GM12878 (cell line): ENCODE measurements at regions not wholly inside any gene's neighbourhood (a gene's known extent, or its start where the extent isn't known, plus 50 kb on each side); places are given as distances from the start of the nearest gene placed in this dataset.

Source experiments
- ATAC-seq: fragments of 200-7000 bp; cut with Tn5 transposase; 3 replicates; pipeline ENCODE4 v1.9.1; 2020; ENCODE audit warnings: mild to moderate bottlenecking, moderate library complexity
- BruUV-seq: library from RNA; stranded (reverse); fragments of 400-500 nt; replicated peaks from 2 replicates; lab custom pipeline; 2021; lab: Mats Ljungman, UMichigan
- CTCF ChIA-PET: fragments of 300-600 bp; sonication (Branson Sonifier 250); formaldehyde crosslinking; extraction: SDS; loops from one replicate; lab custom pipeline; 2021; ENCODE audit warnings: inconsistent platforms; lab: Yijun Ruan, JAX
- POLR2A ChIA-PET: fragments of 350-600 bp; formaldehyde crosslinking; extraction: SDS; loops from one replicate; lab custom pipeline; 2021; ENCODE audit warnings: inconsistent platforms; lab: Charles Lee
- RAD21 ChIA-PET: fragments of 300-600 bp; sonication (Branson Sonifier 250); formaldehyde crosslinking; loops from one replicate; lab custom pipeline; 2023; ENCODE audit warnings: antibody characterized with exemption; ENCODE audit not compliant: unreplicated experiment; lab: Charles Lee
- SMC1A ChIA-PET: fragments of 300-600 bp; sonication (Branson Sonifier 250); formaldehyde crosslinking; loops from one replicate; lab custom pipeline; 2023; ENCODE audit not compliant: unreplicated experiment, uncharacterized antibody; lab: Charles Lee
- DNase-seq: peaks from one replicate; pipeline ENCODE4 v3.0.0-alpha.2; 2011; ENCODE audit warnings: low read depth, low spot score
- FAIRE-seq: peaks from 3 replicates; lab custom pipeline; 2011; peaks lifted over from hg19 to GRCh38; lab: Jason Lieb, UNC
- H2AFZ ChIP-seq: 2 replicates; pipeline ENCODE4 v1.6.0; 2011; ENCODE audit warnings: low read depth, low read length, control low read depth; ENCODE audit not compliant: control insufficient read depth
- H3K27ac ChIP-seq: 2 replicates; pipeline ENCODE4 v1.5.1; 2011; ENCODE audit warnings: control low read depth; ENCODE audit not compliant: control insufficient read depth, insufficient read depth
- H3K27me3 ChIP-seq, 2 experiments: replicated peaks in 1 of 2; 2 replicates each; pipeline versions ENCODE4 v1.6.0 to v1.6.1; 2011; ENCODE audit warnings: low read length in 1 of 2; ENCODE audit not compliant: control insufficient read depth in 2 of 2, insufficient read depth in 2 of 2
- H3K36me3 ChIP-seq, 2 experiments: 2 replicates each; pipeline ENCODE4 v1.5.1; 2011; ENCODE audit warnings: low read length in 1 of 2; ENCODE audit not compliant: control insufficient read depth in 2 of 2, insufficient read depth in 2 of 2
- H3K4me1 ChIP-seq: 2 replicates; pipeline ENCODE4 v1.6.1; 2011; ENCODE audit warnings: mild to moderate bottlenecking, low read length, moderate library complexity, mixed read lengths; ENCODE audit not compliant: control insufficient read depth, insufficient read depth
- H3K4me2 ChIP-seq: 2 replicates; pipeline ENCODE4 v1.6.0; 2011; ENCODE audit warnings: control low read depth; ENCODE audit not compliant: control insufficient read depth, insufficient read depth
- H3K4me3 ChIP-seq: fragments of 200-600 bp; sonication (generic); 2 replicates; pipeline ENCODE4 v1.5.1; 2016
- H3K79me2 ChIP-seq: 2 replicates; pipeline ENCODE4 v1.6.0; 2011; ENCODE audit warnings: low read length; ENCODE audit not compliant: control insufficient read depth, insufficient read depth
- H3K9ac ChIP-seq: 2 replicates; pipeline ENCODE4 v1.8.0; 2011; ENCODE audit warnings: low read length, control low read depth, mixed read lengths; ENCODE audit not compliant: control insufficient read depth, insufficient read depth
- H3K9me3 ChIP-seq: replicated peaks from 3 replicates; pipeline ENCODE4 v1.5.1; 2011; ENCODE audit warnings: mild to moderate bottlenecking, low read length; ENCODE audit not compliant: control insufficient read depth, insufficient read depth
- H4K20me1 ChIP-seq: 2 replicates; pipeline ENCODE4 v1.6.0; 2011; ENCODE audit not compliant: control insufficient read depth, insufficient read depth
- CREM ChIP-seq: IDR thresholded peaks from 2 replicates; pipeline ENCODE4 v1.6.1; 2014; ENCODE audit warnings: antibody characterized with exemption, low read depth
- HDAC6 ChIP-seq: fragments of 200-600 bp; sonication (generic); IDR thresholded peaks from one replicate; pipeline ENCODE4 v1.8.0; 2017; ENCODE audit warnings: antibody characterized with exemption; ENCODE audit not compliant: unreplicated experiment
- IRF4 ChIP-seq: IDR thresholded peaks from 2 replicates; pipeline ENCODE4 v1.6.1; 2011; ENCODE audit warnings: low read depth, low read length
- RELA ChIP-seq: fragments of 450-650 bp; IDR thresholded peaks from 2 replicates; pipeline ENCODE4 v1.8.0; 2014; ENCODE audit warnings: borderline replicate concordance; ENCODE audit not compliant: partially characterized antibody
- WGBS: methylation state at CpG from one replicate; pipeline ENCODE4 v1.1.6; 2016; ENCODE audit warnings: low lambda C conversion rate; ENCODE audit not compliant: insufficient replicate concordance, insufficient coverage; ENCODE audit errors: missing lambda C conversion rate; 5-methylcytosine and 5-hydroxymethylcytosine counted together
- in situ Hi-C: fragments of 300-500 bp; cut with MboI; formaldehyde crosslinking; loops from 9 replicates; pipeline ENCODE4 v1.14.3; 2018; ENCODE audit warnings: mixed read lengths
- intact Hi-C: fragments of 100-400 bp; cut with micrococcal nuclease; formaldehyde crosslinking; loops from one replicate; pipeline ENCODE4 v1.14.2; 2022; ENCODE audit not compliant: unreplicated experiment
- TF ChIP-seq, protein P1 (sequence below): IDR thresholded peaks from 2 replicates; pipeline ENCODE4 v1.6.1; 2012; ENCODE audit warnings: low read depth, low read length, improper control_type of control experiment

DNA sequence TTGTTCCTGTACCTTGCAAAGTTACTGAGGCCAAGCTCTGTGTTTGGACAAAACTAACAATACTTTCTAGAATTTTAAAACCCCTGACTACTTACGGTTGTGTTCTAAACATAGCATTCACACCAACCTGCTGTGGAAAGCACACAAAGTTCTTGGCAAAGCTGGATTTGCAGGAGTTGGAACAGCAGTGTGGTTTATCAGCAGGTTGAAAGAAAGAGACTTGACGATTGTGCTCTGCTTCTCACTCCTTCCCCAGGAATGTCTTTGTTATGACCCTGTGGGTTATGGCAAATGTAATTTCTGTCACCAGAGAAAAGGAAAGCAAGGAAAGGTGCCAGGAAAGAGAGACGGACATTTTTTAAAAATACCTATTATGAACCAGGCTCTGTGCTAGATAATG, 165.5 kb upstream of the TGFBR2 start (continued):
- TF ChIP-seq CREM, result no peak

DNA sequence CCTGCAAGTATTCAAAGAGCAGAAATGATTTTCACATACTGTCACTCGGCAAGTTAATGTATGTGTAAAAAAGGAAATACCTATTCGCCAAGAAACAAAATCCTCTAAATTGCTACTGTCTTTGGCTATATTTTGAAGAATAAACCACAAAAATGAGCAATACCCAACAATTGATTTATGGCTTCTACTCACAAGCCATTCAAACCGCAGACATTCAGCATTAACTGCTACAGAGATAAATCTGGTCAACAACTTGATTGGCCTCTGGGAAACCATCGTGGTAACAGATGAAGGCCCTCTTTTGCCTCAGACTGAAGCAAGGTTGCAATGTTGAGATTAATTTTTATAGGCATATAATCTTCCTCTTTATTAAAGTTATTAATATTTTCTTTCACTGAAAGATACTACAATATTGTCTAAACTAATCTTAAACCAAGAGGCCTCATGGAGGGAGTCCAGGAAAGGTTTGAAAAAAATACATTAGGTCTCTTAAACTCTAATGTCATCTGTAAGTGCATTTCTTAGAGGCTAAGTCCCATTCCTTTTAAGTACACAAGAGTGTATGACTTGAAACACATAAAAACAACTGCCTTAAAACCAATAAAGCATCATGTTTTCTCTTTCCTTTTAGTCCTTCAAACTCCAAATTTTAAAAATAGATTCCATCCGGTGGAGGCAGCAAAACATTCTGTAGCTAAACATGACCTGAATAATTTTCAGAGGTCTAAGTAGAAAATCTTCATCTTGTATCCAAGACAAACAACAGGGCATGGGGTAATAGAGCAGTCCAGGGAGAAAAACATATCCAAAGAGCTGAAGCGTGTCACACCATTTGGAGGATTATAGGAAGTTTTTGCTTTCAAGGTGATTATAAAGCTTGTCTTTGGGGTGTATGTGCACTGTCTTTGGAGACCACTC, 162.4 kb upstream of the TGFBR2 start:
- ChIA-PET SMC1A (interaction anchor here (0.5 kb wide), 1 partner anchor 103 kb away, joined by 3 read pairs; no protein-coding TSS in a partner anchor), CTCF (no interaction called here), POLR2A (no interaction called here), RAD21 (interaction anchor here (1.0 kb wide), 1 partner anchor 249 kb away, joined by 3 read pairs; no protein-coding TSS in a partner anchor)
- intact Hi-C loops, result loop anchor here (10.0 kb wide), 1 partner anchor 251 kb away; no protein-coding TSS in a partner anchor
- in situ Hi-C loops, result no loop called here
- H2AFZ ChIP-seq, result no peak overlapping the region
- BruUV-seq, result no TSS peak
- no peaks in the 10 kb centered on the region for H3K27me3 ChIP-seq
- H3K9ac ChIP-seq, result no peak overlapping the region
- ATAC-seq (no peak), FAIRE-seq (no peak), DNase-seq (no peak)
- no peaks in the 10 kb centered on the region for H3K4me1 ChIP-seq
- no peak overlapping the region for H3K27ac ChIP-seq
- no peaks in the 10 kb centered on the region for H3K36me3 ChIP-seq
- no peak overlapping the region for H3K4me2 ChIP-seq
- H4K20me1 ChIP-seq, result no peaks in the 10 kb centered on the region
- TF ChIP-seq IRF4 (no peak), HDAC6 (no peak), RELA (no peak)
- TF ChIP-seq, protein P1, sequence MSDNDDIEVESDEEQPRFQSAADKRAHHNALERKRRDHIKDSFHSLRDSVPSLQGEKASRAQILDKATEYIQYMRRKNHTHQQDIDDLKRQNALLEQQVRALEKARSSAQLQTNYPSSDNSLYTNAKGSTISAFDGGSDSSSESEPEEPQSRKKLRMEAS, result no peak
- no peak overlapping the region for H3K4me3 ChIP-seq
- 35% methylated on average over 6 of the region's 6 CpGs for WGBS
- H3K9me3 ChIP-seq, result no peaks in the 10 kb centered on the region
- H3K79me2 ChIP-seq, result no peaks in the 10 kb centered on the region
